ENCODE measurements at regions not wholly inside any gene's neighbourhood (a gene's known extent, or its start where the extent isn't known, plus 50 kb on each side); places are given as distances from the start of the nearest gene placed in this dataset.

DNA sequence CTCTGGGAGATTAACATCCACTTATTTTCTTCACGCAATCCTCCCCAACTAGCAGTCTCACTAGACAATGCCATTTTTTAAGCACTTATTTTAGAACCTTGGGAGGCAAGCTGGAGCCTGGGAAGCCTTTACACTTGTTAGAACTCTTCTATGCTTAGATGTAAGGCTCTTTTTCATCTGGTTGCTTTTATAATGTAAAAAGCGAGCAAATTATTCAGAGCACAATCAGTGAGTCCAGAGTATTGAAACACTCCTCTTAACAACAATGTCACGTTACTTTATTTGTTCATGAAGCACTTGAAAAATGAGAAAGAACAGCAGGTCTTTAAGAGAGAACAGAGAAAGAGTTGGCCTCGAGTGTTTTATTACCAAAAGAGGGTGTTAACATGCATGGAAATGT, 84.1 kb upstream of the SLC8A1 start:
- TF ChIP-seq YY1 (IDR thresholded peaks at IDR 0.05; ENCODE audit: insufficient read depth, insufficient read length), result no peak
- no peak for TF ChIP-seq SUZ12 (IDR thresholded peaks at IDR 0.05; ENCODE audit: extremely low read depth, insufficient read depth, insufficient read length)

Data from NT2/D1 (cell line).